ENCODE measurements at regions not wholly inside any gene's neighbourhood (a gene's known extent, or its start where the extent isn't known, plus 50 kb on each side); places are given as distances from the start of the nearest gene placed in this dataset.

GRCh38 chrX:95718746-95719145, 965.9 kb upstream of the DIAPH2 start:
- Histone ChIP-seq H3K9me3 (ENCODE audit: insufficient read depth, low read length) (no peaks in the 10 kb centered on the region), H3K4me1 (ENCODE audit: insufficient read depth, insufficient read length) (no peaks in the 10 kb centered on the region), H3K36me3 (ENCODE audit: insufficient read depth, insufficient read length, low read length) (no peaks in the 10 kb centered on the region), H3K27me3 (ENCODE audit: insufficient read depth, insufficient read length) (no peaks in the 10 kb centered on the region), H3K4me3 (ENCODE audit: insufficient read length, low read depth) (no peak overlapping the region), H3K9ac (ENCODE audit: insufficient read length, low read depth) (no peak overlapping the region)
- DNase-seq (ENCODE audit: low read depth, low spot score) = no peak
- TF ChIP-seq ZNF274 (IDR thresholded peaks at IDR 0.05; ENCODE audit: low read depth, low read length) (no peak), SUZ12 (IDR thresholded peaks at IDR 0.05; ENCODE audit: extremely low read depth, insufficient read depth, insufficient read length) (no peak), YY1 (IDR thresholded peaks at IDR 0.05; ENCODE audit: insufficient read depth, insufficient read length) (no peak)

GRCh38 chrX:95721011-95721410, 963.6 kb upstream of the DIAPH2 start:
- H3K4me1 ChIP-seq (ENCODE audit: insufficient read depth, insufficient read length) = no peaks in the 10 kb centered on the region
- no peak for TF ChIP-seq ZNF274 (IDR thresholded peaks at IDR 0.05; ENCODE audit: low read depth, low read length)
- no peak for TF ChIP-seq YY1 (IDR thresholded peaks at IDR 0.05; ENCODE audit: insufficient read depth, insufficient read length)
- TF ChIP-seq SUZ12 (IDR thresholded peaks at IDR 0.05; ENCODE audit: extremely low read depth, insufficient read depth, insufficient read length) = no peak
- H3K9me3 ChIP-seq (ENCODE audit: insufficient read depth, low read length) = no peaks in the 10 kb centered on the region
- H3K27me3 ChIP-seq (ENCODE audit: insufficient read depth, insufficient read length) = no peaks in the 10 kb centered on the region
- no peak overlapping the region for H3K9ac ChIP-seq (ENCODE audit: insufficient read length, low read depth)
- no peak overlapping the region for H3K4me3 ChIP-seq (ENCODE audit: insufficient read length, low read depth)
- H3K36me3 ChIP-seq (ENCODE audit: insufficient read depth, insufficient read length, low read length) = no peaks in the 10 kb centered on the region
- DNase-seq (ENCODE audit: low read depth, low spot score) = no peak

- no peaks in the 10 kb centered on the region for H3K4me1 ChIP-seq (ENCODE audit: insufficient read depth, insufficient read length)
- no peak for DNase-seq (ENCODE audit: low read depth, low spot score)
- TF ChIP-seq SUZ12 (IDR thresholded peaks at IDR 0.05; ENCODE audit: extremely low read depth, insufficient read depth, insufficient read length) (no peak), YY1 (IDR thresholded peaks at IDR 0.05; ENCODE audit: insufficient read depth, insufficient read length) (no peak), ZNF274 (IDR thresholded peaks at IDR 0.05; ENCODE audit: low read depth, low read length) (no peak)
- H3K4me3 ChIP-seq (ENCODE audit: insufficient read length, low read depth) = no peak overlapping the region
- H3K9me3 ChIP-seq (ENCODE audit: insufficient read depth, low read length) = no peaks in the 10 kb centered on the region
- no peaks in the 10 kb centered on the region for H3K27me3 ChIP-seq (ENCODE audit: insufficient read depth, insufficient read length)
- no peaks in the 10 kb centered on the region for H3K36me3 ChIP-seq (ENCODE audit: insufficient read depth, insufficient read length, low read length)
- H3K9ac ChIP-seq (ENCODE audit: insufficient read length, low read depth) = no peak overlapping the region
Observed at GRCh38 chrX:95728446-95728845, 956.2 kb upstream of the DIAPH2 start.

- Histone ChIP-seq H3K36me3 (ENCODE audit: insufficient read depth, insufficient read length, low read length) (no peaks in the 10 kb centered on the region), H3K9ac (ENCODE audit: insufficient read length, low read depth) (no peak overlapping the region), H3K4me3 (ENCODE audit: insufficient read length, low read depth) (no peak overlapping the region)
Observed at GRCh38 chrX:95729401-95729800, 955.2 kb upstream of the DIAPH2 start.

GRCh38 chrX:95733426-95733825, 951.2 kb upstream of the DIAPH2 start:
- H3K4me1 ChIP-seq (ENCODE audit: insufficient read depth, insufficient read length) = no peaks in the 10 kb centered on the region
- no peak for TF ChIP-seq ZNF274 (IDR thresholded peaks at IDR 0.05; ENCODE audit: low read depth, low read length)
- TF ChIP-seq YY1 (IDR thresholded peaks at IDR 0.05; ENCODE audit: insufficient read depth, insufficient read length) = no peak
- TF ChIP-seq SUZ12 (IDR thresholded peaks at IDR 0.05; ENCODE audit: extremely low read depth, insufficient read depth, insufficient read length) = no peak
- no peak overlapping the region for H3K4me3 ChIP-seq (ENCODE audit: insufficient read length, low read depth)
- H3K36me3 ChIP-seq (ENCODE audit: insufficient read depth, insufficient read length, low read length) = no peaks in the 10 kb centered on the region
- H3K9ac ChIP-seq (ENCODE audit: insufficient read length, low read depth) = no peak overlapping the region
- H3K9me3 ChIP-seq (ENCODE audit: insufficient read depth, low read length) = no peaks in the 10 kb centered on the region
- H3K27me3 ChIP-seq (ENCODE audit: insufficient read depth, insufficient read length) = no peaks in the 10 kb centered on the region
- DNase-seq (ENCODE audit: low read depth, low spot score) = no peak

More at GRCh38 chrX:95729401-95729800, 955.2 kb upstream of the DIAPH2 start:
- Histone ChIP-seq H3K4me1 (ENCODE audit: insufficient read depth, insufficient read length) (no peaks in the 10 kb centered on the region), H3K9me3 (ENCODE audit: insufficient read depth, low read length) (no peaks in the 10 kb centered on the region), H3K27me3 (ENCODE audit: insufficient read depth, insufficient read length) (no peaks in the 10 kb centered on the region)
- no peak for DNase-seq (ENCODE audit: low read depth, low spot score)
- no peak for TF ChIP-seq SUZ12 (IDR thresholded peaks at IDR 0.05; ENCODE audit: extremely low read depth, insufficient read depth, insufficient read length)

GRCh38 chrX:95754411-95754810, 930.2 kb upstream of the DIAPH2 start:
- H3K4me3 ChIP-seq (ENCODE audit: insufficient read length, low read depth) = no peak overlapping the region
- H3K27me3 ChIP-seq (ENCODE audit: insufficient read depth, insufficient read length) = no peaks in the 10 kb centered on the region
- no peaks in the 10 kb centered on the region for H3K36me3 ChIP-seq (ENCODE audit: insufficient read depth, insufficient read length, low read length)
- no peaks in the 10 kb centered on the region for H3K4me1 ChIP-seq (ENCODE audit: insufficient read depth, insufficient read length)
- TF ChIP-seq ZNF274 (IDR thresholded peaks at IDR 0.05; ENCODE audit: low read depth, low read length) (no peak), YY1 (IDR thresholded peaks at IDR 0.05; ENCODE audit: insufficient read depth, insufficient read length) (no peak), SUZ12 (IDR thresholded peaks at IDR 0.05; ENCODE audit: extremely low read depth, insufficient read depth, insufficient read length) (no peak)
- no peak for DNase-seq (ENCODE audit: low read depth, low spot score)
- H3K9ac ChIP-seq (ENCODE audit: insufficient read length, low read depth) = no peak overlapping the region
- no peaks in the 10 kb centered on the region for H3K9me3 ChIP-seq (ENCODE audit: insufficient read depth, low read length)

GRCh38 chrX:95760356-95760755, 924.3 kb upstream of the DIAPH2 start:
- no peaks in the 10 kb centered on the region for H3K27me3 ChIP-seq (ENCODE audit: insufficient read depth, insufficient read length)
- no peak overlapping the region for H3K4me3 ChIP-seq (ENCODE audit: insufficient read length, low read depth)
- DNase-seq (ENCODE audit: low read depth, low spot score) = no peak

GRCh38 chrX:95762716-95763115, 921.9 kb upstream of the DIAPH2 start:
- TF ChIP-seq ZNF274 (IDR thresholded peaks at IDR 0.05; ENCODE audit: low read depth, low read length) = no peak
- TF ChIP-seq SUZ12 (IDR thresholded peaks at IDR 0.05; ENCODE audit: extremely low read depth, insufficient read depth, insufficient read length) = no peak
- no peak for TF ChIP-seq YY1 (IDR thresholded peaks at IDR 0.05; ENCODE audit: insufficient read depth, insufficient read length)
- H3K4me1 ChIP-seq (ENCODE audit: insufficient read depth, insufficient read length) = no peaks in the 10 kb centered on the region
- peak; percentile 8 for DNase-seq (ENCODE audit: low read depth, low spot score)

More at GRCh38 chrX:95760356-95760755, 924.3 kb upstream of the DIAPH2 start:
- Histone ChIP-seq H3K4me1 (ENCODE audit: insufficient read depth, insufficient read length) (no peaks in the 10 kb centered on the region), H3K36me3 (ENCODE audit: insufficient read depth, insufficient read length, low read length) (no peaks in the 10 kb centered on the region), H3K9ac (ENCODE audit: insufficient read length, low read depth) (no peak overlapping the region), H3K9me3 (ENCODE audit: insufficient read depth, low read length) (no peaks in the 10 kb centered on the region)
- TF ChIP-seq YY1 (IDR thresholded peaks at IDR 0.05; ENCODE audit: insufficient read depth, insufficient read length) = no peak
- no peak for TF ChIP-seq ZNF274 (IDR thresholded peaks at IDR 0.05; ENCODE audit: low read depth, low read length)
- no peak for TF ChIP-seq SUZ12 (IDR thresholded peaks at IDR 0.05; ENCODE audit: extremely low read depth, insufficient read depth, insufficient read length)

More at GRCh38 chrX:95762716-95763115, 921.9 kb upstream of the DIAPH2 start:
- Histone ChIP-seq H3K36me3 (ENCODE audit: insufficient read depth, insufficient read length, low read length) (no peaks in the 10 kb centered on the region), H3K27me3 (ENCODE audit: insufficient read depth, insufficient read length) (no peaks in the 10 kb centered on the region), H3K4me3 (ENCODE audit: insufficient read length, low read depth) (no peak overlapping the region), H3K9ac (ENCODE audit: insufficient read length, low read depth) (no peak overlapping the region), H3K9me3 (ENCODE audit: insufficient read depth, low read length) (no peaks in the 10 kb centered on the region)

Data from NT2/D1 (cell line).